ENCODE measurements at regions not wholly inside any gene's neighbourhood (a gene's known extent, or its start where the extent isn't known, plus 50 kb on each side); places are given as distances from the start of the nearest gene placed in this dataset.

- no peak overlapping the region for H3K23ac ChIP-seq (ENCODE audit: insufficient read length)
- H4K91ac ChIP-seq (replicated peaks; ENCODE audit: insufficient read length, low read length), result no peak overlapping the region
- no peak overlapping the region for H3K56ac ChIP-seq (replicated peaks; ENCODE audit: insufficient read length, low read depth, low read length)
- H4K5ac ChIP-seq (ENCODE audit: insufficient read length, low read depth, low read length), result no peak overlapping the region
- no peak overlapping the region for H3K4me2 ChIP-seq (ENCODE audit: insufficient read depth in 1 of 2, low read depth in 2 of 2, low read length in 2 of 2)
- ChIA-PET CTCF (ENCODE audit: partially characterized antibody) (interaction anchor here (1.0 to 1.1 kb wide), 2 partner anchors 7 to 770 kb away, joined by 3 read pairs; no protein-coding TSS in a partner anchor), POLR2A (ENCODE audit: partially characterized antibody) (no interaction called here)
- no peaks in the 10 kb centered on the region for H4K20me1 ChIP-seq (replicated peaks in 1 of 2; ENCODE audit: control insufficient read depth in 1 of 2, insufficient read depth in 2 of 2, low read length in 2 of 2)
- DNase-seq (ENCODE audit: low read depth in 1 of 2, low spot score in 2 of 2), result no peak
- no peaks in the 10 kb centered on the region for H3K36me3 ChIP-seq (ENCODE audit: control insufficient read depth in 2 of 4, insufficient read depth in 4 of 4, low read length in 3 of 4)
- H2BK15ac ChIP-seq (ENCODE audit: low read length), result no peak overlapping the region
- H3K18ac ChIP-seq (ENCODE audit: extremely low read depth, low read length), result no peak overlapping the region
- no peaks in the 10 kb centered on the region for H3K23me2 ChIP-seq (ENCODE audit: low read depth, low read length)
- H3K9ac ChIP-seq (replicated peaks in 1 of 4; ENCODE audit: extremely low read depth in 1 of 4, low read depth in 3 of 4, low read length in 3 of 4), result no peak overlapping the region
- no peaks in the 10 kb centered on the region for H3K9me3 ChIP-seq (ENCODE audit: insufficient read depth in 2 of 2, low read depth in 1 of 2, low read length in 1 of 2)
- no peak overlapping the region for H3K4me3 ChIP-seq (ENCODE audit: extremely low read depth in 1 of 4, insufficient read depth in 2 of 4, low read depth in 3 of 4, low read length in 4 of 4)
- H3K27me3 ChIP-seq (replicated peaks in 1 of 4; ENCODE audit: control insufficient read depth in 3 of 4, extremely low read depth in 1 of 4, insufficient read depth in 3 of 4, low read length in 3 of 4), result no peaks in the 10 kb centered on the region
- H4K8ac ChIP-seq (ENCODE audit: extremely low read depth, insufficient read depth, low read length), result no peak overlapping the region
- no peak overlapping the region for H2BK20ac ChIP-seq (ENCODE audit: low read length)
- no peaks in the 10 kb centered on the region for H3K79me1 ChIP-seq (ENCODE audit: low read depth, low read length)
- no peak for FAIRE-seq
- no peak overlapping the region for H2AK5ac ChIP-seq (ENCODE audit: low read depth, low read length)
- no peaks in the 10 kb centered on the region for H3K4me1 ChIP-seq (replicated peaks in 1 of 4; ENCODE audit: control insufficient read depth in 3 of 4, insufficient read depth in 4 of 4, low read length in 3 of 4)
- no peak overlapping the region for H3K14ac ChIP-seq (ENCODE audit: insufficient read length)
- no peak overlapping the region for H2BK120ac ChIP-seq (replicated peaks; ENCODE audit: low read depth, low read length)
- no peaks in the 10 kb centered on the region for H3K79me2 ChIP-seq (ENCODE audit: control insufficient read depth in 1 of 2, insufficient read depth in 2 of 2, low read length in 2 of 2)
- WGBS, 2 experiments (ENCODE audit: extremely low coverage in 1 of 2, insufficient coverage in 1 of 2, insufficient read length in 1 of 2, insufficient replicate concordance in 2 of 2, low coverage in 1 of 2, low lambda C conversion rate in 2 of 2, missing lambda C conversion rate in 1 of 2), result 95% methylated on average over 2 of the region's 2 CpGs; no CpG with 5 or more reads in 1 of the 2 experiments
- no peak overlapping the region for H3K27ac ChIP-seq (ENCODE audit: low read depth, low read length)
- no peak overlapping the region for H3K4ac ChIP-seq (replicated peaks; ENCODE audit: insufficient read length, low read depth, low read length)
- no peak overlapping the region for H2BK5ac ChIP-seq (ENCODE audit: low read depth, low read length)
- H2AFZ ChIP-seq (ENCODE audit: low read length), result no peak overlapping the region
- H2BK12ac ChIP-seq (ENCODE audit: low read depth, low read length), result no peak overlapping the region
- TF ChIP-seq CTCF (IDR thresholded peaks at IDR 0.05; ENCODE audit: control extremely low read depth in 1 of 3, insufficient read depth in 1 of 3, low read depth in 1 of 3, low read length in 3 of 3) (no peak), NANOG (IDR thresholded peaks at IDR 0.05; ENCODE audit: insufficient read depth, low read depth, low read length, poor library complexity, severe bottlenecking) (no peak), BACH1 (IDR thresholded peaks at IDR 0.05; ENCODE audit: low read length) (no peak), EZH2 (IDR thresholded peaks at IDR 0.05; ENCODE audit: low read depth, low read length, severe bottlenecking) (no peak), E2F6 (IDR thresholded peaks at IDR 0.05) (no peak), TAF1 (IDR thresholded peaks at IDR 0.05; ENCODE audit: low read depth, low read length) (no peak), FOSL1 (IDR thresholded peaks at IDR 0.05; ENCODE audit: insufficient read depth, low read depth, low read length) (no peak), SRF (IDR thresholded peaks at IDR 0.05; ENCODE audit: low read depth, low read length) (no peak), ASH2L (IDR thresholded peaks at IDR 0.05; ENCODE audit: low read length) (no peak), RNF2 (IDR thresholded peaks at IDR 0.05; ENCODE audit: borderline replicate concordance, low read depth, low read length, missing control alignments, poor library complexity, severe bottlenecking) (no peak), TBP (IDR thresholded peaks at IDR 0.05; ENCODE audit: low read depth, low read length) (no peak), SP2 (IDR thresholded peaks at IDR 0.05; ENCODE audit: low read length) (no peak)
Measured at GRCh38 chr9:88653406-88653805, 118.4 kb downstream of the NXNL2 start.

All from H1 (cell line).